Muscle of arm (tissue), 1 donor: ENCODE measurements at regions not wholly inside any gene's neighbourhood (a gene's known extent, or its start where the extent isn't known, plus 50 kb on each side); places are given as distances from the start of the nearest gene placed in this dataset.

Source experiments
- DNase-seq: peaks from one replicate; pipeline ENCODE4 v3.0.0-alpha.2; 2013

GRCh38 chr7:84245835-84246234, 51.2 kb upstream of the SEMA3A start:
- no peak for DNase-seq
